EH (cell line): ENCODE measurements at regions not wholly inside any gene's neighbourhood (a gene's known extent, or its start where the extent isn't known, plus 50 kb on each side); places are given as distances from the start of the nearest gene placed in this dataset.

Source experiments
- DNase-seq: peaks from one replicate; pipeline ENCODE4 v3.0.0-alpha.2; 2015; ENCODE audit warnings: low read depth

GRCh38 chr16:76724181-76724580 lies 447.0 kb downstream of the CNTNAP4 start:
- no peak for DNase-seq

GRCh38 chr16:76729525-76729924 lies 452.3 kb downstream of the CNTNAP4 start:
- DNase-seq, result no peak

GRCh38 chr16:76732894-76733293 lies 455.7 kb downstream of the CNTNAP4 start:
- DNase-seq, result no peak

GRCh38 chr16:76741623-76742022 lies 449.4 kb upstream of the MON1B start:
- no peak for DNase-seq

GRCh38 chr16:76748461-76749348 lies 442.3 kb upstream of the MON1B start:
- DNase-seq, result no peak

GRCh38 chr16:76749780-76750375 lies 441.1 kb upstream of the MON1B start:
- no peak for DNase-seq

- DNase-seq, result no peak
Measured at GRCh38 chr16:76755496-76755895, 435.5 kb upstream of the MON1B start.

- no peak for DNase-seq
Measured at GRCh38 chr16:76756423-76756822, 434.6 kb upstream of the MON1B start.

- no peak for DNase-seq
Measured at GRCh38 chr16:76756951-76757350, 434.0 kb upstream of the MON1B start.

- DNase-seq, result no peak
Measured at GRCh38 chr16:76766538-76766937, 424.5 kb upstream of the MON1B start.

GRCh38 chr16:76768316-76768715 lies 422.7 kb upstream of the MON1B start:
- no peak for DNase-seq

- no peak for DNase-seq
Measured at GRCh38 chr16:76768948-76769347, 422.0 kb upstream of the MON1B start.

GRCh38 chr16:76771216-76771615 lies 419.8 kb upstream of the MON1B start:
- no peak for DNase-seq

- DNase-seq, result no peak
Measured at GRCh38 chr16:76777721-76778465, 413.1 kb upstream of the MON1B start.

- no peak for DNase-seq
Measured at GRCh38 chr16:76780556-76780955, 410.4 kb upstream of the MON1B start.

- no peak for DNase-seq
Measured at GRCh38 chr16:76784530-76784929, 406.5 kb upstream of the MON1B start.

- DNase-seq, result no peak
Measured at GRCh38 chr16:76787394-76787793, 403.6 kb upstream of the MON1B start.

GRCh38 chr16:76791151-76791550 lies 399.8 kb upstream of the MON1B start:
- DNase-seq, result no peak

GRCh38 chr16:76796416-76796815 lies 394.6 kb upstream of the MON1B start:
- DNase-seq, result no peak

- DNase-seq, result no peak
Measured at GRCh38 chr16:76796978-76797377, 394.0 kb upstream of the MON1B start.

- no peak for DNase-seq
Measured at GRCh38 chr16:76797457-76797856, 393.5 kb upstream of the MON1B start.

GRCh38 chr16:76800196-76800595 lies 390.8 kb upstream of the MON1B start:
- no peak for DNase-seq

GRCh38 chr16:76801357-76801756 lies 389.6 kb upstream of the MON1B start:
- DNase-seq, result no peak
